SK-N-SH treated with all-trans-retinoic acid at 6 μM for 48 hours (cell line): ENCODE measurements at regions not wholly inside any gene's neighbourhood (a gene's known extent, or its start where the extent isn't known, plus 50 kb on each side); places are given as distances from the start of the nearest gene placed in this dataset.
"Not testable (repeated sequence)": the region's sequence is repeated elsewhere in the genome, so short reads cannot be mapped to it uniquely, and the experiment has no call there.

Experiments used
- ATAC-seq: fragments of 200-7000 bp; cut with Tn5 transposase; 3 replicates; pipeline ENCODE4 v1.9.1; 2020; ENCODE audit warnings: mild to moderate bottlenecking, moderate library complexity
- ARNTL ChIP-seq: fragments of 450-650 bp; formaldehyde crosslinking; IDR thresholded peaks from 2 replicates; pipeline ENCODE4 v1.5.0; 2020; ENCODE audit warnings: low read depth, mild to moderate bottlenecking, moderate library complexity, borderline replicate concordance
- BACH2 ChIP-seq: fragments of 250-450 bp; sonication (Bioruptor Pico); IDR thresholded peaks from 2 replicates; pipeline ENCODE4 v1.9.0; 2021; ENCODE audit warnings: mild to moderate bottlenecking, borderline replicate concordance
- CSDC2 ChIP-seq: fragments of 250-450 bp; sonication (Bioruptor Pico); IDR thresholded peaks from 2 replicates; pipeline ENCODE4 v1.5.0; 2020; ENCODE audit warnings: mild to moderate bottlenecking, moderate library complexity
- ESRRG ChIP-seq: fragments of 250-450 bp; sonication (Bioruptor Pico); IDR thresholded peaks from 2 replicates; pipeline ENCODE4 v1.6.1; 2021; ENCODE audit warnings: mild to moderate bottlenecking
- GLIS3 ChIP-seq: fragments of 250-450 bp; sonication (Bioruptor Pico); IDR thresholded peaks from 2 replicates; pipeline ENCODE4 v1.5.0; 2020; ENCODE audit warnings: mild to moderate bottlenecking, moderate library complexity
- ISL1 ChIP-seq: fragments of 250-450 bp; sonication (Bioruptor Pico); IDR thresholded peaks from 2 replicates; pipeline ENCODE4 v2.1.2; 2022; ENCODE audit warnings: mild to moderate bottlenecking, moderate library complexity
- OSR1 ChIP-seq: fragments of 250-450 bp; sonication (Bioruptor Pico); IDR thresholded peaks from 2 replicates; pipeline ENCODE4 v1.8.0; 2022; ENCODE audit warnings: moderate library complexity, mild to moderate bottlenecking, inconsistent platforms
- PATZ1 ChIP-seq: fragments of 250-450 bp; sonication (Bioruptor Pico); IDR thresholded peaks from 2 replicates; pipeline ENCODE4 v1.8.0; 2020; ENCODE audit warnings: mild to moderate bottlenecking, moderate library complexity, borderline replicate concordance
- RARB ChIP-seq: fragments of 250-450 bp; sonication (Bioruptor Pico); IDR thresholded peaks from 2 replicates; pipeline ENCODE4 v1.8.0; 2021; ENCODE audit warnings: mild to moderate bottlenecking, moderate library complexity
- SNAI2 ChIP-seq: fragments of 250-450 bp; sonication (Bioruptor Pico); IDR thresholded peaks from 2 replicates; pipeline ENCODE4 v1.5.0; 2020; ENCODE audit warnings: mild to moderate bottlenecking, moderate library complexity
- TCF4 ChIP-seq: fragments of 250-450 bp; sonication (Bioruptor Pico); IDR thresholded peaks from 2 replicates; pipeline ENCODE4 v1.8.0; 2021; ENCODE audit warnings: mild to moderate bottlenecking, moderate library complexity, borderline replicate concordance
- TOX ChIP-seq: fragments of 250-450 bp; sonication (Bioruptor Pico); IDR thresholded peaks from 2 replicates; pipeline ENCODE4 v1.8.0; 2021; ENCODE audit warnings: mild to moderate bottlenecking, moderate library complexity, borderline replicate concordance
- ZC3H10 ChIP-seq: fragments of 250-450 bp; sonication (Bioruptor Pico); IDR thresholded peaks from 2 replicates; pipeline ENCODE4 v1.5.1; 2021; ENCODE audit warnings: mild to moderate bottlenecking, moderate library complexity
- ZFP3 ChIP-seq: fragments of 250-450 bp; sonication (Bioruptor Pico); IDR thresholded peaks from 2 replicates; pipeline ENCODE4 v1.5.0; 2020; ENCODE audit warnings: mild to moderate bottlenecking, moderate library complexity
- ZFP30 ChIP-seq: fragments of 450-650 bp; formaldehyde crosslinking; IDR thresholded peaks from 2 replicates; pipeline ENCODE4 v1.5.0; 2022; ENCODE audit warnings: mild to moderate bottlenecking, moderate library complexity
- ZNF565 ChIP-seq: fragments of 450-650 bp; formaldehyde crosslinking; conservative IDR thresholded peaks from 2 replicates; pipeline ENCODE4 v1.5.0; 2020; ENCODE audit warnings: low read depth, mild to moderate bottlenecking, moderate library complexity
- ZNF70 ChIP-seq: fragments of 450-650 bp; formaldehyde crosslinking; IDR thresholded peaks from 2 replicates; pipeline ENCODE4 v1.5.0; 2020; ENCODE audit warnings: mild to moderate bottlenecking, moderate library complexity
- ZNF8 ChIP-seq: fragments of 450-650 bp; formaldehyde crosslinking; IDR thresholded peaks from 2 replicates; pipeline ENCODE4 v1.5.0; 2020; ENCODE audit warnings: mild to moderate bottlenecking, moderate library complexity
- TF ChIP-seq, protein P1 (sequence below): fragments of 250-450 bp; sonication (Bioruptor Pico); IDR thresholded peaks from 2 replicates; pipeline ENCODE4 v1.8.0; 2021; ENCODE audit warnings: low read depth, mild to moderate bottlenecking, moderate library complexity, borderline replicate concordance

- no peak for ATAC-seq
- TF ChIP-seq GLIS3 (no peak), ESRRG (no peak), ZNF565 (CRISPR knock-in tag) (no peak), OSR1 (CRISPR knock-in tag) (no peak), SNAI2 (CRISPR knock-in tag) (no peak), RARB (CRISPR knock-in tag) (no peak), TOX (CRISPR knock-in tag) (no peak), ZNF8 (CRISPR knock-in tag) (no peak), ZFP3 (CRISPR knock-in tag) (no peak), CSDC2 (no peak), BACH2 (CRISPR knock-in tag) (no peak), TCF4 (CRISPR knock-in tag) (no peak), PATZ1 (CRISPR knock-in tag) (no peak)
- TF ChIP-seq, protein P1, sequence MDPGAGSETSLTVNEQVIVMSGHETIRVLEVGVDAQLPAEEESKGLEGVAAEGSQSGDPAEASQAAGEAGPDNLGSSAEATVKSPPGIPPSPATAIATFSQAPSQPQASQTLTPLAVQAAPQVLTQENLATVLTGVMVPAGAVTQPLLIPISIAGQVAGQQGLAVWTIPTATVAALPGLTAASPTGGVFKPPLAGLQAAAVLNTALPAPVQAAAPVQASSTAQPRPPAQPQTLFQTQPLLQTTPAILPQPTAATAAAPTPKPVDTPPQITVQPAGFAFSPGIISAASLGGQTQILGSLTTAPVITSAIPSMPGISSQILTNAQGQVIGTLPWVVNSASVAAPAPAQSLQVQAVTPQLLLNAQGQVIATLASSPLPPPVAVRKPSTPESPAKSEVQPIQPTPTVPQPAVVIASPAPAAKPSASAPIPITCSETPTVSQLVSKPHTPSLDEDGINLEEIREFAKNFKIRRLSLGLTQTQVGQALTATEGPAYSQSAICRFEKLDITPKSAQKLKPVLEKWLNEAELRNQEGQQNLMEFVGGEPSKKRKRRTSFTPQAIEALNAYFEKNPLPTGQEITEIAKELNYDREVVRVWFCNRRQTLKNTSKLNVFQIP (CRISPR knock-in tag): no peak
Measured at GRCh38 chrX:40854242-40854641, 118.9 kb upstream of the MED14 start.

DNA sequence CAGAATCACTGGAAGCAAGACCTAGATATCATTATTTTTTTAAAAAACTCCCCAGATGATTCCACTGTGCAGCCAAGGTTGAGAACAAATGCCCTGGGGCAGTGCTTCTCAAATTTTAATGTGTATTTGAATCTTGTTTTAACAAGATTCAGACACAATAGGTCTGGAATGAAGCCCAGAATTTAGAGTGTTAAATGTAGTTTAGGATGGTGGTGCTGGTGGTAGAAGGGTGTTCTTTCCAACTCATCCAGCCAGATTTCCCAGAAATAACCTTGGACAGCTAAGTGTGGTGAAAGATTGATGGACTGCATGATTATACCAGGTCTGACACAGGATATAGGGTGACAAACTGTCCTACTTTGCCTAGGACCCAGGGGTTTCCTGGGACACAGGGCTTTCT is 120.1 kb upstream of the MED14 start:
- TF ChIP-seq, protein P1 (CRISPR knock-in tag): no peak
- TF ChIP-seq ZNF8 (CRISPR knock-in tag) (no peak), ZNF565 (CRISPR knock-in tag) (no peak), ISL1 (CRISPR knock-in tag) (no peak)
- TF ChIP-seq, all 23 proteins: peak for 0
- no peak for ATAC-seq

DNA sequence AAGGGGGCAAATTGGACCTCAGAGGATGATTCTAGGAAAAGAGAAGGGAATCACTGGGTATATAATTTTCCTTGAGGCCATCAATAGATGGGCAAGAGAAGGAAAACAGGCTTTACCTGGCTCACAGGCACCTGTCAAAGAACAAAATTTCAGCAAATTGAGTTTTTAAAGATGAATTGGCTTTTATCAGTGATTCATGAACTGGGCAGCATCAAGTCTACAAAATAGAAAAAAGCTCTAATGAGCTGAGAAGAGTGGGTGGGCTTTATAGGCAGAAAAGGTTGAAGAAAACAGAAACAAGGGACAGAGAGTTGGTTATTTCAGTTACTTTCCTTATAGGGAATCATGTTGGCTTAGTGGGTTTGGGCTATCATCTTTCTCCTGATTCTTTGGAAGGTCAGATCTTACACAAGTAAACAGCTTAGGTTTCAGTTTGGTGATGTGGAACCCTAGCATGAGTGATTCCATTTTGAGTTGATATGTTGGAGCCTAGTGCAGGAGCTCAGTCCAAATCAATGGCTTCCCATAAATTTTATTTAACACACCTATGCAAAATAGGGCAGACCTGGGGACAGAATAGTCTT is 120.7 kb upstream of the MED14 start:
- no peak for ATAC-seq
- TF ChIP-seq ZNF8 (CRISPR knock-in tag): no peak
- no peak for TF ChIP-seq ZFP30 (CRISPR knock-in tag)
- TF ChIP-seq ZNF70 (CRISPR knock-in tag): no peak
- no peak for TF ChIP-seq PATZ1 (CRISPR knock-in tag)
- no peak for TF ChIP-seq TCF4 (CRISPR knock-in tag)
- TF ChIP-seq, protein P1 (CRISPR knock-in tag): no peak
- TF ChIP-seq ZC3H10: no peak
- TF ChIP-seq ZFP3 (CRISPR knock-in tag): no peak
- no peak for TF ChIP-seq ESRRG
- no peak for TF ChIP-seq ARNTL (CRISPR knock-in tag)
- TF ChIP-seq, all 23 proteins: peak for 0

GRCh38 chrX:40861952-40862554 is 126.7 kb upstream of the MED14 start:
- ATAC-seq: not testable (repeated sequence)

DNA sequence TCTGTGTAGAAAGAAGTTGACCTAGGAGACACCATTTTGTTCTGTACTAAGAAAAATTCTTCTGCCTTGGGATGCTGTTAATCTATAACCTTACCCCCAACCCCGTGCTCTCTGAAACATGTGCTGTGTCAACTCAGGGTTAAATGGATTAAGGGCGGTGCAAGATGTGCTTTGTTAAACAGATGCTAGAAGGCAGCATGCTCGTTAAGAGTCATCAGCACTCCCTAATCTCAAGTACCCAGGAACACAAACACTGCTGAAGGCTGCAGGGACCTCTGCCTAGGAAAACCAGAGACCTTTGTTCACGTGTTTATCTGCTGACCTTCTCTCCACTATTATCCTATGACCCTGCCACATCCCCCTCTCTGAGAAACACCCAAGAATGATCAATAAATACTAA is 127.9 kb upstream of the MED14 start:
- ATAC-seq: not testable (repeated sequence)
